Tibial artery (tissue), 4 donors: ENCODE measurements at regions not wholly inside any gene's neighbourhood (a gene's known extent, or its start where the extent isn't known, plus 50 kb on each side); places are given as distances from the start of the nearest gene placed in this dataset.

ENCODE experiments used
- DNase-seq, 2 donors: peaks; one replicate each; pipeline ENCODE4 v3.0.0-alpha.2; 2019
- H3K27ac ChIP-seq, 2 donors: fragments of 200-600 bp; sonication (generic) in 1 of 2; 1 replicate in 1 of 2; 2 replicates in 1 of 2; pipeline ENCODE4 v1.5.1; 2018 to 2019; ENCODE audit warnings: mild to moderate bottlenecking in 1 of 2
- H3K27me3 ChIP-seq, 2 donors: fragments of 200-600 bp; sonication (generic) in 1 of 2; one replicate each; pipeline versions ENCODE4 v1.5.1 to v1.6.0; 2016 to 2019
- H3K36me3 ChIP-seq, 3 donors: fragments of 200-600 bp; sonication (generic) in 2 of 3; one replicate each; pipeline ENCODE4 v1.5.1; 2016 to 2019; ENCODE audit warnings: mild to moderate bottlenecking in 2 of 3
- H3K4me1 ChIP-seq, 4 donors: fragments of 200-600 bp; sonication (generic) in 2 of 4; 1 replicate in 3 of 4; 2 replicates in 1 of 4; pipeline ENCODE4 v1.5.1; 2016 to 2019
- H3K4me3 ChIP-seq, 2 donors: fragments of 200-600 bp; sonication (generic) in 1 of 2; 1 replicate in 1 of 2; 2 replicates in 1 of 2; pipeline ENCODE4 v1.5.1; 2018 to 2019; ENCODE audit warnings: mild to moderate bottlenecking in 2 of 2
- H3K9me3 ChIP-seq, 3 donors: fragments of 200-600 bp; sonication (generic) in 1 of 3; one replicate each; pipeline ENCODE4 v1.5.1; 2016 to 2019
- intact Hi-C: fragments of 100-400 bp; cut with DNase I; formaldehyde crosslinking; loops from one replicate; pipeline ENCODE4 v1.15.0; 2023; ENCODE audit warnings: low total_unique reads
- TF ChIP-seq, protein P1 (sequence below), 2 experiments: fragments of 200-600 bp in 1 of 2; fragments of 450-650 bp in 1 of 2; IDR thresholded peaks; one replicate each; pipeline ENCODE4 v1.5.1; 2017 to 2019; ENCODE audit warnings: antibody characterized with exemption in 2 of 2, mild to moderate bottlenecking in 1 of 2, moderate library complexity in 1 of 2

DNA sequence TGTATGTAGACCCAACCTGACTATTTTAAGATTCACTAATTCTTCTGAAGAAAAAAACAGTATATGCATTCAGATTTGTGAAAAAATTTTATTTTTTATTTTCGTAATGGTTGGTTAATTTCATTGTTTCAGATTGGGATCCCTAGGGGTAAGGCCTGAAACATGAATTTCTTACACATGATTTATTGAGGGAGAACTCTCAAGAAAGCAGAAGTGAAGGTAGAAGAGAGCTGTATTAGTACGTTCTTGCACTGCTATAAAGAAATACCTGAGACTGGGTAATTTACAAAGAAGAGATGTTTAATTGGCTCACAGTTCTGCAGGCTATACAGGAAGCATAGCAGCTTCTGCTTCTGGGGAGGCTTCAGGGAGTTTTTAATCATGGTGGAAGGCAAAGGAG, 611.9 kb upstream of the TECRL start:
- no peak for DNase-seq
- Histone ChIP-seq H3K4me1 (no peaks in the 10 kb centered on the region), H3K36me3 (no peaks in the 10 kb centered on the region), H3K4me3 (no peak overlapping the region), H3K27ac (no peak overlapping the region), H3K27me3 (no peaks in the 10 kb centered on the region), H3K9me3 (no peaks in the 10 kb centered on the region)
- TF ChIP-seq, protein P1, sequence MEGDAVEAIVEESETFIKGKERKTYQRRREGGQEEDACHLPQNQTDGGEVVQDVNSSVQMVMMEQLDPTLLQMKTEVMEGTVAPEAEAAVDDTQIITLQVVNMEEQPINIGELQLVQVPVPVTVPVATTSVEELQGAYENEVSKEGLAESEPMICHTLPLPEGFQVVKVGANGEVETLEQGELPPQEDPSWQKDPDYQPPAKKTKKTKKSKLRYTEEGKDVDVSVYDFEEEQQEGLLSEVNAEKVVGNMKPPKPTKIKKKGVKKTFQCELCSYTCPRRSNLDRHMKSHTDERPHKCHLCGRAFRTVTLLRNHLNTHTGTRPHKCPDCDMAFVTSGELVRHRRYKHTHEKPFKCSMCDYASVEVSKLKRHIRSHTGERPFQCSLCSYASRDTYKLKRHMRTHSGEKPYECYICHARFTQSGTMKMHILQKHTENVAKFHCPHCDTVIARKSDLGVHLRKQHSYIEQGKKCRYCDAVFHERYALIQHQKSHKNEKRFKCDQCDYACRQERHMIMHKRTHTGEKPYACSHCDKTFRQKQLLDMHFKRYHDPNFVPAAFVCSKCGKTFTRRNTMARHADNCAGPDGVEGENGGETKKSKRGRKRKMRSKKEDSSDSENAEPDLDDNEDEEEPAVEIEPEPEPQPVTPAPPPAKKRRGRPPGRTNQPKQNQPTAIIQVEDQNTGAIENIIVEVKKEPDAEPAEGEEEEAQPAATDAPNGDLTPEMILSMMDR (IDR thresholded peaks at IDR 0.05): no peak
- intact Hi-C loops: no loop called here

DNA sequence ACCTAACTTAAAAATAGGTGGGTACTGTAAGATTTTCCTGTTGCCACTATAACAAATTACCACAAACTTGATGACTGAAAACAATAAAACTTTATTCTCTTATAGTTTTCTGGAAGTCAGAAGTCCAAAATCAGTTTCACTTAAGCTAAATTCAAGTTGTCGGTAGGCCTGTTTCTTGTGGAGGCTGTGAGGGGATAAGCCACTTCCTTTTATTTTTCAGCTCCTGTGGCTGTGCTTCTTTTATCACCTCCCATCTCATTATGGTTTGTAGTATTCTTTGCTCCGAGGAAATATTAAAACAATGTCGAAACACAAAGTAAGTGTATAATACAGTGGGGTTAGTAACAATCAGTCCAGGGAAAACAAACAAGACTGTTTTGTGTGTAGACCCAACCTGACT, 610.5 kb upstream of the TECRL start:
- H3K36me3 ChIP-seq: no peaks in the 10 kb centered on the region
- intact Hi-C loops: no loop called here

DNA sequence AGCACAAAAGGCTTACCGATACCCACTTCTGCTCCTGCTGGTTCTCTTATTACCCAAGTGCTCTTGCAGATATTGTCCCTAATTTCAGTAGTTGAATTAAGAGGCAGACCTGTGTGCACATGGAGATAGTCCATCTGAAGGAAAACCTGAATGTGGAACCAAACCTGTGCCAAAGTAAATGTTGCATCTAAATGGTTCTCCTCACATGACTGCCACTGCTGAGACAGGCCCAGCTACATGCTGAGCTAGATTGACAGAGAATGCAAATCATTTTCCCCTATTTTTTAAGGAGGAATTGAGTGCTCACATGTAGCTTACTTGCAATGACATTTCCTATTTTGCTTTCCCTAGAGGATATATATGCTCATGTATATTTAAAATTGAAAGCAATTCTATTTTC, 609.1 kb upstream of the TECRL start:
- intact Hi-C loops: no loop called here
- TF ChIP-seq, protein P1 (IDR thresholded peaks at IDR 0.05): no peak
- H3K4me3 ChIP-seq: no peak overlapping the region

More for the DNA sequence above, 610.5 kb upstream of the TECRL start:
- Histone ChIP-seq H3K4me1 (no peaks in the 10 kb centered on the region), H3K27ac (no peak overlapping the region), H3K4me3 (no peak overlapping the region), H3K9me3 (no peaks in the 10 kb centered on the region), H3K27me3 (no peaks in the 10 kb centered on the region)
- DNase-seq: no peak
- TF ChIP-seq, protein P1 (IDR thresholded peaks at IDR 0.05): no peak

DNA sequence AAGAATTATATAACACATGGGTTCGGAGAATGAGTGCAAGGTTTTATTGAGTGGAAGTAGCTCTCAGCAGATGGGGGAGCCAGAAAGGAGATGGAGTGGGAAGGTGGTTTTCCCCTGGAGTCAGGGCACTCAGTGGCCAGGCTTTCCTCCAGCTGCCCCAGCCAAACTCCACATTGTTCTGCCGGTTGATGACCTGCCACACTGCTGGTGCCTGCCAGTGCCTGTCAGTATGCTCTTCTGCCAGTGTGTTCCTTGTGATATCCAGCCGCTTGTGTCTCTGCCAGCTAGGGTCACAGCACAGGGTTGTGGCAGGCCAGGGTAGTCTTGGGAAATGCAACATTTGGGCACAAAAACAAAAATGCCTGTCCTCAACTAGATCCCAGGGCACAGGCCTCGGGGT, 604.8 kb upstream of the TECRL start:
- no peaks in the 10 kb centered on the region for H3K36me3 ChIP-seq
- H3K4me1 ChIP-seq: no peaks in the 10 kb centered on the region
- TF ChIP-seq, protein P1 (IDR thresholded peaks at IDR 0.05): no peak
- H3K4me3 ChIP-seq: no peak overlapping the region
- DNase-seq: no peak
- H3K9me3 ChIP-seq: no peaks in the 10 kb centered on the region
- no peaks in the 10 kb centered on the region for H3K27me3 ChIP-seq
- H3K27ac ChIP-seq: no peak overlapping the region
- intact Hi-C loops: no loop called here

More for the DNA sequence above, 609.1 kb upstream of the TECRL start:
- Histone ChIP-seq H3K9me3 (no peaks in the 10 kb centered on the region), H3K27ac (no peak overlapping the region), H3K36me3 (no peaks in the 10 kb centered on the region), H3K4me1 (no peaks in the 10 kb centered on the region), H3K27me3 (no peaks in the 10 kb centered on the region)
- no peak for DNase-seq

DNA sequence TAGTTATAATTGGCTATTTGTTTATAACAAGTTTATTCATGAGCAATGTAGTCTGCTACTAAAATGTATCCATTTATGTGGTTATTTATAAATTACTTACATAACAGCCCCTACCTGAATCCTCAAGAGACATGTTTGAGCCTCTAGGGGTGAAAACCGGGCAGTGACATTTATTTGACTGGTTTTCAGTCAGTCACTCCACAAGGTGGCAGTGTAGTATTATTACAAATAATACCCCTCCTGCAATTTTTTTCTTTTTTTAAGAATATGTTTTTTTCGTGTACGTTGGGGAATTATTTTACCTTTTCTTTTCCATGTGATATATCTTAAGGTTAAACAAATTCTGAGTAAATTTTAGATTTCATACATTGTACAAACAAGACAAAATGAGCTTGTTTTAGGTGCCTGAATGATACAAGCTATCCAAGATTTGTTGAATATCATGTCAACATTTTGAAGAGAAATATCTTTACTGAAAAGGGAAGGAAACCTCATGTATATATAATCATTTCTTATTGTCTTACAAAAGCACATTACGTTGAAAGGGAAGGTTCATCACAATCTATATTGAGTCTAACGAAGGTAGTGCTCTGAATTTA, 598.7 kb upstream of the TECRL start:
- intact Hi-C loops: no loop called here
- TF ChIP-seq, protein P1 (IDR thresholded peaks at IDR 0.05): no peak
- Histone ChIP-seq H3K4me1 (no peaks in the 10 kb centered on the region), H3K4me3 (no peak overlapping the region), H3K36me3 (no peaks in the 10 kb centered on the region), H3K27ac (no peak overlapping the region), H3K27me3 (no peaks in the 10 kb centered on the region), H3K9me3 (no peaks in the 10 kb centered on the region)
- DNase-seq: no peak

DNA sequence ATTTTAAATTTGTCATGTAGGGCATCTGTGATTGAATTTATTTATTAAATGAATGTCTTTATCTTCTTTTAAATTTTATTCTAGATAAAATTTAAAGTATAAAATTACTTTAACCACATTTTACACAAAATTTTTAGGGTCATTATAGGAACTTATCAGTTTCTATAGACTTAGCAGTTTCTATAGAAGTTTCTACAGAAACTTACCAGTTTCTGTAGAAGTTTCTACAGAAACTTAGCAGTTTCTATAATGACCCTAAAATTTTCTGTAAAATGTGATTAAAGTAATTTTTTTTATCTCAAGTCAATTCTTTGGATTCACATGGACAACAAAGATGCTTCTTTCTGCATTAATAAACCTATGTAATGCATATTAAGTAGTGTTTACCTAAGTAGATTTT, 565.9 kb upstream of the TECRL start:
- no peak overlapping the region for H3K4me3 ChIP-seq
- TF ChIP-seq, protein P1 (IDR thresholded peaks at IDR 0.05): no peak
- no peaks in the 10 kb centered on the region for H3K9me3 ChIP-seq
- intact Hi-C loops: no loop called here
- no peak overlapping the region for H3K27ac ChIP-seq
- H3K27me3 ChIP-seq: no peaks in the 10 kb centered on the region
- H3K36me3 ChIP-seq: no peaks in the 10 kb centered on the region
- DNase-seq: no peak
- H3K4me1 ChIP-seq: no peaks in the 10 kb centered on the region
